CD14-positive monocyte (primary cell): ENCODE measurements at regions not wholly inside any gene's neighbourhood (a gene's known extent, or its start where the extent isn't known, plus 50 kb on each side); places are given as distances from the start of the nearest gene placed in this dataset.

Experiments used
- DNase-seq, 3 donors: peaks; one replicate each; pipeline ENCODE4 v3.0.0-alpha.2; 2011 to 2022
- H2AFZ ChIP-seq: 2 replicates; pipeline ENCODE4 v1.6.0; 2012; ENCODE audit warnings: mild to moderate bottlenecking, low read depth, low read length, inconsistent platforms; ENCODE audit not compliant: insufficient read depth, poor library complexity, severe bottlenecking
- H3K27ac ChIP-seq, 2 donors: 1 replicate in 1 of 2; 2 replicates in 1 of 2; pipeline ENCODE4 v1.5.1; 2012 to 2013; ENCODE audit warnings: low read length in 2 of 2, control low read depth in 1 of 2, inconsistent platforms in 1 of 2, low read depth in 1 of 2, mild to moderate bottlenecking in 1 of 2
- H3K27me3 ChIP-seq, 2 donors: one replicate each; pipeline versions ENCODE4 v1.6.0 to v1.6.1; 2011 to 2013; ENCODE audit warnings: low read length in 2 of 2; ENCODE audit not compliant: control insufficient read depth in 2 of 2, insufficient read depth in 2 of 2
- H3K36me3 ChIP-seq, 2 donors: replicated peaks in 1 of 2; 1 replicate in 1 of 2; 2 replicates in 1 of 2; pipeline versions ENCODE4 v1.5.1 to v1.6.1; 2012 to 2013; ENCODE audit warnings: low read length in 2 of 2, control low read depth in 1 of 2, inconsistent platforms in 1 of 2, mild to moderate bottlenecking in 1 of 2; ENCODE audit not compliant: insufficient read depth in 2 of 2, control insufficient read depth in 1 of 2
- H3K4me1 ChIP-seq, 2 donors: 1 replicate in 1 of 2; 2 replicates in 1 of 2; pipeline versions ENCODE4 v1.5.1 to v1.6.1; 2012 to 2013; ENCODE audit warnings: low read length in 2 of 2, control low read depth in 1 of 2, inconsistent platforms in 1 of 2, mild to moderate bottlenecking in 1 of 2, moderate library complexity in 1 of 2; ENCODE audit not compliant: insufficient read depth in 2 of 2, control insufficient read depth in 1 of 2
- H3K4me2 ChIP-seq: replicated peaks from 2 replicates; pipeline ENCODE3; 2012; ENCODE audit warnings: low read length, moderate library complexity, mild to moderate bottlenecking; ENCODE audit not compliant: poor library complexity, severe bottlenecking; ENCODE audit errors: extremely low read depth
- H3K4me3 ChIP-seq, 3 experiments: fragments of 200-600 bp in 1 of 3; sonication (generic) in 1 of 3; replicated peaks in 1 of 3; 1 replicate in 2 of 3; 2 replicates in 1 of 3; pipeline ENCODE4 v1.5.1; 2011 to 2013; ENCODE audit warnings: low read length in 3 of 3, mild to moderate bottlenecking in 3 of 3, control low read depth in 2 of 3, low read depth in 2 of 3, inconsistent platforms in 1 of 3, moderate library complexity in 1 of 3
- H3K79me2 ChIP-seq: 2 replicates; pipeline ENCODE4 v1.6.0; 2012; ENCODE audit warnings: mild to moderate bottlenecking, control low read depth, inconsistent platforms, low read length, moderate library complexity; ENCODE audit not compliant: insufficient read depth
- H3K9ac ChIP-seq: 2 replicates; pipeline ENCODE4 v1.6.0; 2017; ENCODE audit warnings: low read length, mild to moderate bottlenecking; ENCODE audit not compliant: insufficient read depth, poor library complexity, severe bottlenecking
- H3K9me3 ChIP-seq, 2 donors: replicated peaks in 1 of 2; 1 replicate in 1 of 2; 2 replicates in 1 of 2; pipeline versions ENCODE4 v1.5.1 to v1.6.1; 2012 to 2013; ENCODE audit warnings: low read length in 2 of 2, control low read depth in 1 of 2; ENCODE audit not compliant: control insufficient read depth in 1 of 2, insufficient read depth in 1 of 2
- H4K20me1 ChIP-seq: 2 replicates; pipeline ENCODE4 v1.6.0; 2012; ENCODE audit warnings: mild to moderate bottlenecking, low read length, control low read depth, moderate library complexity; ENCODE audit not compliant: insufficient read depth
- H3K27ac Mint-ChIP-seq, 7 donors: one replicate each; pipeline ENCODE4 v1.8.0; 2020; ENCODE audit warnings: mild to moderate bottlenecking in 7 of 7, mixed read lengths in 7 of 7, moderate library complexity in 6 of 7, inconsistent platforms in 2 of 7
- H3K27me3 Mint-ChIP-seq, 3 donors: one replicate each; pipeline ENCODE4 v1.8.0; 2021 to 2022; ENCODE audit warnings: low read depth in 3 of 3, mild to moderate bottlenecking in 3 of 3, mixed read lengths in 3 of 3, moderate library complexity in 3 of 3, inconsistent platforms in 1 of 3
- H3K36me3 Mint-ChIP-seq, 2 donors: one replicate each; pipeline ENCODE4 v1.8.0; 2020; ENCODE audit warnings: mixed read lengths in 2 of 2, inconsistent platforms in 1 of 2, mild to moderate bottlenecking in 1 of 2
- H3K4me1 Mint-ChIP-seq: one replicate; pipeline ENCODE4 v1.8.0; 2020; ENCODE audit warnings: mild to moderate bottlenecking, mixed read lengths
- H3K4me3 Mint-ChIP-seq, 2 donors: one replicate each; pipeline ENCODE4 v1.8.0; 2020; ENCODE audit warnings: mild to moderate bottlenecking in 2 of 2, mixed read lengths in 2 of 2, moderate library complexity in 1 of 2
- H3K9me3 Mint-ChIP-seq, 7 donors: one replicate each; pipeline ENCODE4 v1.8.0; 2020 to 2022; ENCODE audit warnings: mixed read lengths in 7 of 7, mild to moderate bottlenecking in 6 of 7, moderate library complexity in 6 of 7, inconsistent platforms in 2 of 7
- WGBS: methylation state at CpG from one replicate; pipeline ENCODE4 v1.1.5; 2013; ENCODE audit warnings: missing lambda C conversion rate; ENCODE audit not compliant: insufficient coverage; 5-methylcytosine and 5-hydroxymethylcytosine counted together
- intact Hi-C, 2 donors: fragments of 100-400 bp; cut with micrococcal nuclease; formaldehyde crosslinking; loops; one replicate each; pipeline versions ENCODE4 v1.15.0 to v1.15.1; 2023
- TF ChIP-seq, protein P1 (sequence below): fragments of 200-600 bp; IDR thresholded peaks from one replicate; pipeline ENCODE4 v1.8.0; 2022; ENCODE audit warnings: antibody characterized with exemption, mild to moderate bottlenecking

DNA sequence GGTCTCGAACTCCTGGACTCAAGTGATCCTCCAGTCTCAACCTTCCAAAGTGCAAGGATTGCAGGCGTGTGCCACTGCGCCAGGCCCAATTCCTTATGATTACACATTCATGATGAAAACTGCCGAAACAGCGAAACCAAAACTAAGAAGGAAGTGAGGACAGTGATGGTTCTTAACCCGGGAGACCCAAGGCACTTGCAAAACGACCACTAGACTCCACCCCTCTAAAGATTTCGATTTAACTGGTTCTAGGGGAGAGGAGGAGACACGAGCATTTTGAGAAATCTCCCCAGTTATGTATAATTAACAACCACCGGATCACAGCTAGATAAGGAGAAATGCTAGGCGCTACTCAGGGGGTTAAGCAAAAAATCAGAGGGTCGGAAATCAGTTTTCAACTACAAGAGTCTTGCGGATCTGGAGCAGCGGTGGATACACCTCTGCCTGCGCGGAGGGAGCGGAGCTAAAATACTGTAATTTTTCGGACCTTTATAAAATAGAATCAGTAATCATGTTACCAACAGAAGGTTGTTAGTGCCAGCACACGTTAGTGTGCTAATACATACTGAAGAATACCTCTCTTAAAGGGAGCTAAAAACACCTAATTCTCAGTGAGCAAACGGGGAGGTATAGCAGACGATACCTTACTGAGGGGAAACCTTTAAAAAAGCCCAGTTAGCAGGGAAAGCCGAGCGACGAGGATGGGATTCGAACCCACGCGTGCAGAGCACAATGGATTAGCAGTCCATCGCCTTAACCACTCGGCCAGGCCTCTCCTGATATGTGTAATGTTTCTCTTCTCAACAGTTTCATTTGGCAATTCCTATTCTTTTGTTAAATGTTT is 60.0 kb upstream of the BTN3A2 start:
- peak overlapping the region; percentile 71 for H2AFZ ChIP-seq
- 20% methylated on average over 1 of the region's 29 CpGs for WGBS
- Mint-ChIP-seq H3K27ac (peak overlapping the region; percentile 80 to 99 (median 97)), H3K4me3 (peak overlapping the region; percentile 87 to 89), H3K36me3 (no peaks in the 10 kb centered on the region), H3K9me3 (peaks cover 0 to 1% (median 0%) of the 10 kb centered on the region in 7 donors), H3K27me3 (peaks cover 2 to 6% (median 2%) of the 10 kb centered on the region in 3 donors), H3K4me1 (peaks cover 17% of the 10 kb centered on the region)
- peaks cover 0 to 2% of the 10 kb centered on the region in 2 donors for H3K27me3 ChIP-seq
- H3K9ac ChIP-seq, result peak overlapping the region; percentile 61
- peaks cover 10 to 19% of the 10 kb centered on the region in 2 donors for H3K4me1 ChIP-seq
- peak overlapping the region; percentile 79 to 83 for H3K27ac ChIP-seq
- peak overlapping the region; percentile 69 for H3K4me2 ChIP-seq
- H3K4me3 ChIP-seq, result peak overlapping the region; percentile 47 to 93 (median 86)
- TF ChIP-seq, protein P1, sequence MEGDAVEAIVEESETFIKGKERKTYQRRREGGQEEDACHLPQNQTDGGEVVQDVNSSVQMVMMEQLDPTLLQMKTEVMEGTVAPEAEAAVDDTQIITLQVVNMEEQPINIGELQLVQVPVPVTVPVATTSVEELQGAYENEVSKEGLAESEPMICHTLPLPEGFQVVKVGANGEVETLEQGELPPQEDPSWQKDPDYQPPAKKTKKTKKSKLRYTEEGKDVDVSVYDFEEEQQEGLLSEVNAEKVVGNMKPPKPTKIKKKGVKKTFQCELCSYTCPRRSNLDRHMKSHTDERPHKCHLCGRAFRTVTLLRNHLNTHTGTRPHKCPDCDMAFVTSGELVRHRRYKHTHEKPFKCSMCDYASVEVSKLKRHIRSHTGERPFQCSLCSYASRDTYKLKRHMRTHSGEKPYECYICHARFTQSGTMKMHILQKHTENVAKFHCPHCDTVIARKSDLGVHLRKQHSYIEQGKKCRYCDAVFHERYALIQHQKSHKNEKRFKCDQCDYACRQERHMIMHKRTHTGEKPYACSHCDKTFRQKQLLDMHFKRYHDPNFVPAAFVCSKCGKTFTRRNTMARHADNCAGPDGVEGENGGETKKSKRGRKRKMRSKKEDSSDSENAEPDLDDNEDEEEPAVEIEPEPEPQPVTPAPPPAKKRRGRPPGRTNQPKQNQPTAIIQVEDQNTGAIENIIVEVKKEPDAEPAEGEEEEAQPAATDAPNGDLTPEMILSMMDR, result no peak
- intact Hi-C loops, result no loop called here
- peak; percentile 76 to 89 (median 88) for DNase-seq
- H4K20me1 ChIP-seq, result no peaks in the 10 kb centered on the region
- no peaks in the 10 kb centered on the region for H3K36me3 ChIP-seq
- no peaks in the 10 kb centered on the region for H3K79me2 ChIP-seq
- no peaks in the 10 kb centered on the region for H3K9me3 ChIP-seq

- peak overlapping the region; percentile 69 for H3K4me2 ChIP-seq
- H3K27me3 ChIP-seq, result peaks cover 0 to 4% of the 10 kb centered on the region in 2 donors
- peaks cover 17% of the 10 kb centered on the region for H3K4me1 Mint-ChIP-seq
- intact Hi-C loops, result no loop called here
- peaks cover 0 to 1% (median 0%) of the 10 kb centered on the region in 7 donors for H3K9me3 Mint-ChIP-seq
- peak overlapping the region in 1 of 3 experiments; percentile 86 for H3K4me3 ChIP-seq
- no peaks in the 10 kb centered on the region for H4K20me1 ChIP-seq
- no peaks in the 10 kb centered on the region for H3K36me3 ChIP-seq
- H3K27me3 Mint-ChIP-seq, result peaks cover 2 to 6% (median 3%) of the 10 kb centered on the region in 3 donors
- H2AFZ ChIP-seq, result peak overlapping the region; percentile 71
- H3K79me2 ChIP-seq, result no peaks in the 10 kb centered on the region
- H3K36me3 Mint-ChIP-seq, result no peaks in the 10 kb centered on the region
- peak overlapping the region; percentile 79 to 83 for H3K27ac ChIP-seq
- no peaks in the 10 kb centered on the region for H3K9me3 ChIP-seq
- no peak overlapping the region for H3K9ac ChIP-seq
- peak overlapping the region in 6 of 7 donors; percentile 92 to 99 (median 97) for H3K27ac Mint-ChIP-seq
- H3K4me1 ChIP-seq, result peaks cover 10 to 19% of the 10 kb centered on the region in 2 donors
- peak overlapping the region in 1 of 2 donors; percentile 89 for H3K4me3 Mint-ChIP-seq
- no CpG with 5 or more reads among the region's 3 CpGs for whole genome bisulfite sequencing
- no peak for DNase-seq
- TF ChIP-seq, protein P1, result no peak
Observed at GRCh38 chr6:26305641-26305969, 59.4 kb upstream of the BTN3A2 start.
